ENCODE measurements at regions not wholly inside any gene's neighbourhood (a gene's known extent, or its start where the extent isn't known, plus 50 kb on each side); places are given as distances from the start of the nearest gene placed in this dataset.

DNA sequence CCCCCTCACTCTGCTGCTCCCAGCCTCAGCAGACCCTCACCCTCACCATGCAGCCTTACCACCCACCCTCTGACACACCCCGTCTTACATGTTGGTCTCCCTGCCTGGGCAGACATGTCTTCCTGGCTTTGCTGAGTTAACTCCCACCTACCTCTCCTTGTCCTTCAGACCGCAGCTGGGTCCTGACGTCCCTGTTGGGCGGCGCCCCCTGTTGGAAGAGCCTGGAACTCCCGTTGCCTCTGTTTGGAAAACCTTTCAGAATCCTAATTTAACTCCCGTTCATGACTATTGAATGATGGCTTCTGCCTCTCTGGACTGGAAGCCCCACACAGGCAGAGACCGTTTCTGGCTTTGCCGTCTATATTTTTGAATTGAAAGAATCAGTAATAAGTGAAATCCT is 245.1 kb downstream of the MYLK4 start:
- WGBS, 2 donors, result 58 to 59% methylated on average over 9 of the region's 9 CpGs
- Histone ChIP-seq H3K9me3 (ENCODE audit: control insufficient read depth in 4 of 4, insufficient read depth in 3 of 4, low read length in 3 of 4) (no peaks in the 10 kb centered on the region), H3K9ac (ENCODE audit: insufficient read depth in 1 of 2, low read length in 2 of 2) (no peak overlapping the region), H3K27ac (ENCODE audit: low read depth in 1 of 2, low read length in 1 of 2) (no peak overlapping the region), H3K4me1 (ENCODE audit: control insufficient read depth in 5 of 5, insufficient read depth in 5 of 5, low read length in 5 of 5) (peaks cover 7 to 53% (median 7%) of the 10 kb centered on the region in 5 donors), H3K4me3 (no peak overlapping the region), H3K36me3 (ENCODE audit: control insufficient read depth in 4 of 4, insufficient read depth in 4 of 4, low read length in 4 of 4) (no peaks in the 10 kb centered on the region), H3K27me3 (ENCODE audit: control insufficient read depth in 3 of 3, insufficient read depth in 3 of 3, low read length in 2 of 3) (peaks cover 0 to 7% (median 0%) of the 10 kb centered on the region in 3 donors)
- TF ChIP-seq, protein P1, sequence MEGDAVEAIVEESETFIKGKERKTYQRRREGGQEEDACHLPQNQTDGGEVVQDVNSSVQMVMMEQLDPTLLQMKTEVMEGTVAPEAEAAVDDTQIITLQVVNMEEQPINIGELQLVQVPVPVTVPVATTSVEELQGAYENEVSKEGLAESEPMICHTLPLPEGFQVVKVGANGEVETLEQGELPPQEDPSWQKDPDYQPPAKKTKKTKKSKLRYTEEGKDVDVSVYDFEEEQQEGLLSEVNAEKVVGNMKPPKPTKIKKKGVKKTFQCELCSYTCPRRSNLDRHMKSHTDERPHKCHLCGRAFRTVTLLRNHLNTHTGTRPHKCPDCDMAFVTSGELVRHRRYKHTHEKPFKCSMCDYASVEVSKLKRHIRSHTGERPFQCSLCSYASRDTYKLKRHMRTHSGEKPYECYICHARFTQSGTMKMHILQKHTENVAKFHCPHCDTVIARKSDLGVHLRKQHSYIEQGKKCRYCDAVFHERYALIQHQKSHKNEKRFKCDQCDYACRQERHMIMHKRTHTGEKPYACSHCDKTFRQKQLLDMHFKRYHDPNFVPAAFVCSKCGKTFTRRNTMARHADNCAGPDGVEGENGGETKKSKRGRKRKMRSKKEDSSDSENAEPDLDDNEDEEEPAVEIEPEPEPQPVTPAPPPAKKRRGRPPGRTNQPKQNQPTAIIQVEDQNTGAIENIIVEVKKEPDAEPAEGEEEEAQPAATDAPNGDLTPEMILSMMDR (IDR thresholded peaks at IDR 0.05; ENCODE audit: control extremely low read depth, extremely low read depth), result no peak
- DNase-seq (no peak), ATAC-seq (ENCODE audit: insufficient read depth, low FRiP score) (no peak)

DNA sequence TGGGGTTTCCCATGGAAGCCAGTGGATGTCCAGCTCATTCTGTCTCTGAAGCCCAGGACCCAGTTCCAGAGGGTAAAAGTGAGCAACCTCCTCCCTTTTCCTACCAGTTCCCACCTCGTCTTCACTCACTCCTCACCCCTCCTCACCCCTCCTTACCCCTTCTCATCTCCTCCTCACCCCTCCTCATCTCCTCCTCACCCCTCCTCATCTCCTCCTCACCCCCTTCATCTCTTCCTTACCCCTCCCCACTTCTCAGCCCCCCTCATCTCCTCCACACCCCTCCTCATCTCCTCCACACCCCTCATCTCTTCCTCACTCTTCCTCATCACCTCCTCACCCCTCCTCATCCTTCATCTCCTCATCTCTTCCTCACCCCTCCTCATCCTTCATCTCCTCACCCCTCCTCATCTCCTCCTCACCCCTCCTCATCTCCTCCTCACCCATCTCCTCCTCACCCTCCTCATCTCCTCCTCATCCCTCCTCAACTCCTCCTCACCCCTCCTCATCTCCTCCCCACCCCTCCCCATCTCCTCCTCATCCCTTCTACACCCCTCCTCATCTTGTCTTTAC is 246.1 kb downstream of the MYLK4 start:
- 53 to 60% methylated on average over 1 of the region's 1 CpG for WGBS, 2 donors
- Histone ChIP-seq H3K4me3 (no peak overlapping the region), H3K27me3 (ENCODE audit: control insufficient read depth in 3 of 3, insufficient read depth in 3 of 3, low read length in 2 of 3) (peaks cover 0 to 7% (median 0%) of the 10 kb centered on the region in 3 donors), H3K9ac (ENCODE audit: insufficient read depth in 1 of 2, low read length in 2 of 2) (no peak overlapping the region), H3K4me1 (ENCODE audit: control insufficient read depth in 5 of 5, insufficient read depth in 5 of 5, low read length in 5 of 5) (peaks cover 7 to 44% (median 7%) of the 10 kb centered on the region in 5 donors), H3K36me3 (ENCODE audit: control insufficient read depth in 4 of 4, insufficient read depth in 4 of 4, low read length in 4 of 4) (no peaks in the 10 kb centered on the region), H3K9me3 (ENCODE audit: control insufficient read depth in 4 of 4, insufficient read depth in 3 of 4, low read length in 3 of 4) (no peaks in the 10 kb centered on the region), H3K27ac (ENCODE audit: low read depth in 1 of 2, low read length in 1 of 2) (no peak overlapping the region)
- TF ChIP-seq, protein P1 (IDR thresholded peaks at IDR 0.05; ENCODE audit: control extremely low read depth, extremely low read depth), result no peak
- ATAC-seq (ENCODE audit: insufficient read depth, low FRiP score) (no peak), DNase-seq (no peak)

DNA sequence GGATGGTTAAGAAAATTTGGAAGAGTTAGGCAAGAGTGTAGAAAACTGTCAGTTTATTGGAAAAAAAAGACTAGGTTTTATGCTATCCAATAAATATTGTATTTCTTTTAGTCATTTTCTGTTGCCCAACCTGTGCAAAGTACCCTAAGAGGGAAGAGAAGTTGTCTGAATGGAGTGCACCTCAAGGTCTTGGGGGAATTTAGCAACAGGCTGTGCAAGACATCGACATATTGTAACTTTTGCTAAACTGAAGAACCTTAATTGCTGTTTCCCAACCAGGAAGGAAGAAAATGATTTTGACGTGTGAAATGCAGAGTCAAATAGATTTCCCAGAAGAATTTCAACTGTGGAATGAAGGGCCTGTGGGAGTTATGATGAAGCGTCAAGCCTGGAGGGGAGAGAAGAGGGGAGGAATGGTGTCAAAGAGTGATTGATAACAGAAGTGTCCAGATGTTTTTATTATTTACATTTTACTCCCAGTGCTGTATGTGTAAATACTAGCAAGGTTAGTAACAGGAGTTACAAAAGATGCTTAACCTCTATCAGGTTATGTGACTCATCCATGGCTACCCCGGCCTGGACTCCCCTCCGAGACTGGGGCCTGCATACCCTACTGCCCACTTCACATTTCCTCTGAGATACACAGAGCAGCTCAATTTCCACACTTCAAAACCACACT is 246.8 kb downstream of the MYLK4 start:
- TF ChIP-seq, protein P1 (IDR thresholded peaks at IDR 0.05; ENCODE audit: control extremely low read depth, extremely low read depth), result no peak
- H3K9ac ChIP-seq (ENCODE audit: insufficient read depth in 1 of 2, low read length in 2 of 2), result no peak overlapping the region
- H3K27me3 ChIP-seq (ENCODE audit: control insufficient read depth in 3 of 3, insufficient read depth in 3 of 3, low read length in 2 of 3), result peaks cover 0 to 7% (median 0%) of the 10 kb centered on the region in 3 donors
- DNase-seq, result peak in 1 of 3 donors; percentile 37
- WGBS, 2 donors, result 26 to 28% methylated on average over 5 of the region's 5 CpGs
- peaks cover 7 to 38% (median 7%) of the 10 kb centered on the region in 5 donors for H3K4me1 ChIP-seq (ENCODE audit: control insufficient read depth in 5 of 5, insufficient read depth in 5 of 5, low read length in 5 of 5)
- H3K36me3 ChIP-seq (ENCODE audit: control insufficient read depth in 4 of 4, insufficient read depth in 4 of 4, low read length in 4 of 4), result no peaks in the 10 kb centered on the region
- H3K4me3 ChIP-seq, result no peak overlapping the region
- no peaks in the 10 kb centered on the region for H3K9me3 ChIP-seq (ENCODE audit: control insufficient read depth in 4 of 4, insufficient read depth in 3 of 4, low read length in 3 of 4)
- no peak overlapping the region for H3K27ac ChIP-seq (ENCODE audit: low read depth in 1 of 2, low read length in 1 of 2)
- peak; percentile 32 for ATAC-seq (ENCODE audit: insufficient read depth, low FRiP score)

Measured in lung (tissue), 11 donors.